HFFc6 (cell line): ENCODE measurements at regions not wholly inside any gene's neighbourhood (a gene's known extent, or its start where the extent isn't known, plus 50 kb on each side); places are given as distances from the start of the nearest gene placed in this dataset.
"Not testable (repeated sequence)": the region's sequence is repeated elsewhere in the genome, so short reads cannot be mapped to it uniquely, and the experiment has no call there.

Experiments used
- DNase-seq: peaks from one replicate; pipeline ENCODE4 v3.0.0-alpha.2; 2018
- H3K27ac Mint-ChIP-seq: 2 replicates; pipeline ENCODE4 v1.8.0; 2020; ENCODE audit warnings: mild to moderate bottlenecking, mixed read lengths
- H3K27me3 Mint-ChIP-seq: 2 replicates; pipeline ENCODE4 v1.8.0; 2021; ENCODE audit warnings: mild to moderate bottlenecking, moderate library complexity, mixed read lengths; ENCODE audit not compliant: insufficient read depth
- H3K36me3 Mint-ChIP-seq: 2 replicates; pipeline ENCODE4 v1.8.0; 2021; ENCODE audit warnings: low read depth, mixed read lengths
- H3K4me1 Mint-ChIP-seq: 2 replicates; pipeline ENCODE4 v1.8.0; 2020; ENCODE audit warnings: low read depth, mixed read lengths
- H3K4me3 Mint-ChIP-seq: 2 replicates; pipeline ENCODE4 v1.8.0; 2020; ENCODE audit warnings: mild to moderate bottlenecking, moderate library complexity, mixed read lengths
- H3K9me3 Mint-ChIP-seq: 2 replicates; pipeline ENCODE4 v1.8.0; 2020; ENCODE audit warnings: mild to moderate bottlenecking, mixed read lengths
- TF ChIP-seq, protein P1 (sequence below): fragments of 200-600 bp; sonication (generic); IDR thresholded peaks from 2 replicates; pipeline ENCODE4 v1.5.0; 2021; ENCODE audit warnings: antibody characterized with exemption, mild to moderate bottlenecking

GRCh38 chr2:184316921-184317320 lies 281.4 kb upstream of the ZNF804A start:
- Mint-ChIP-seq H3K4me1 (no peaks in the 10 kb centered on the region), H3K27me3 (no peaks in the 10 kb centered on the region), H3K36me3 (no peaks in the 10 kb centered on the region), H3K9me3 (peaks cover 19% of the 10 kb centered on the region), H3K27ac (no peak overlapping the region), H3K4me3 (no peak overlapping the region)
- TF ChIP-seq, protein P1, sequence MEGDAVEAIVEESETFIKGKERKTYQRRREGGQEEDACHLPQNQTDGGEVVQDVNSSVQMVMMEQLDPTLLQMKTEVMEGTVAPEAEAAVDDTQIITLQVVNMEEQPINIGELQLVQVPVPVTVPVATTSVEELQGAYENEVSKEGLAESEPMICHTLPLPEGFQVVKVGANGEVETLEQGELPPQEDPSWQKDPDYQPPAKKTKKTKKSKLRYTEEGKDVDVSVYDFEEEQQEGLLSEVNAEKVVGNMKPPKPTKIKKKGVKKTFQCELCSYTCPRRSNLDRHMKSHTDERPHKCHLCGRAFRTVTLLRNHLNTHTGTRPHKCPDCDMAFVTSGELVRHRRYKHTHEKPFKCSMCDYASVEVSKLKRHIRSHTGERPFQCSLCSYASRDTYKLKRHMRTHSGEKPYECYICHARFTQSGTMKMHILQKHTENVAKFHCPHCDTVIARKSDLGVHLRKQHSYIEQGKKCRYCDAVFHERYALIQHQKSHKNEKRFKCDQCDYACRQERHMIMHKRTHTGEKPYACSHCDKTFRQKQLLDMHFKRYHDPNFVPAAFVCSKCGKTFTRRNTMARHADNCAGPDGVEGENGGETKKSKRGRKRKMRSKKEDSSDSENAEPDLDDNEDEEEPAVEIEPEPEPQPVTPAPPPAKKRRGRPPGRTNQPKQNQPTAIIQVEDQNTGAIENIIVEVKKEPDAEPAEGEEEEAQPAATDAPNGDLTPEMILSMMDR: no peak
- no peak for DNase-seq

- H3K4me1 Mint-ChIP-seq: no peaks in the 10 kb centered on the region
- H3K27me3 Mint-ChIP-seq: no peaks in the 10 kb centered on the region
- H3K27ac Mint-ChIP-seq: no peak overlapping the region
- no peaks in the 10 kb centered on the region for H3K36me3 Mint-ChIP-seq
- peaks cover 31% of the 10 kb centered on the region for H3K9me3 Mint-ChIP-seq
- no peak for DNase-seq
- no peak overlapping the region for H3K4me3 Mint-ChIP-seq
- TF ChIP-seq, protein P1: no peak
These were observed 275.7 kb upstream of the ZNF804A start for GRCh38 chr2:184322615-184323014.

DNA sequence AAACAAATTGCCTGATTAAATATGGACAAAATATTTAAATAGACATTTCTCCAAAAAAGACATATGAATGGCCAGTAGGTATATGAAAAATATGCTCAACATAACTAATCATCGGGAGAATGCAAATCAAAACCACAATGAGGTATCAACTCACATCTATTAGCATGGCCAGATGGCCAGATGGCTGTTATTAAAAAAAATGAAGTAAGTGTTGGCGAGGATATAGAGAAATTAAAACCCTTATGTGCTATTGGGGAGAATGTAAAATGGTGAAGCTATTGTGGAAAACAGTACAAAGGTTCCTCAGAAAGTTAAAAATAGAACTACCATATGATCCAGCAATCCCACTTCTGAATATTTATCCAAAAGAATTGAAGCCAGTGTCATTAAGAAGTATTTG lies 272.3 kb upstream of the ZNF804A start:
- Mint-ChIP-seq H3K9me3 (peaks cover 38% of the 10 kb centered on the region), H3K27me3 (no peaks in the 10 kb centered on the region), H3K27ac (no peak overlapping the region), H3K4me1 (no peaks in the 10 kb centered on the region), H3K4me3 (no peak overlapping the region), H3K36me3 (no peaks in the 10 kb centered on the region)
- DNase-seq: no peak
- TF ChIP-seq, protein P1: no peak

GRCh38 chr2:184327805-184328204 lies 270.5 kb upstream of the ZNF804A start:
- H3K27me3 Mint-ChIP-seq, DNase-seq, H3K36me3 Mint-ChIP-seq, H3K4me3 Mint-ChIP-seq, H3K4me1 Mint-ChIP-seq, H3K27ac Mint-ChIP-seq: not testable (repeated sequence)
- H3K9me3 Mint-ChIP-seq: peaks cover 42% of the 10 kb centered on the region

DNA sequence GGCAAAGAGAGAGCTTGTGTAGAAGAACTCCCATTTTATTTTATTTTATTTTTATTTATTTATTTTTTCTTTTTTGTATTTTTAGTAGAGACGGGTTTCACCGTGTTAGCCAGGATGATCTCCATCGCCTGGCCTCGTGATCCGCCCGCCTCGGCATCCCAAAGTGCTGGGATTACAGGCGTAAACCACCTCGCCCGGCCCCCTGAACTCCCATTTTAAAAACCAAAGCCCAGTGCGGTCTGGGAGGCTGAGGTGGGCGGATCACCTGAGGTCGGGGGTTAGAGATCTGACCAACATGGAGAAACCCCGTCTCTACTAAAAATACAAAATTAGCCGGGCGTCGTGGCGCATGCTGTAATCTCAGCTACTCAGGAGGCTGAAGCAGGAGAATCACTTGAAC lies 267.8 kb upstream of the ZNF804A start:
- peaks cover 34% of the 10 kb centered on the region for H3K9me3 Mint-ChIP-seq
- not testable (repeated sequence) for DNase-seq, H3K4me1 Mint-ChIP-seq, H3K36me3 Mint-ChIP-seq, H3K27ac Mint-ChIP-seq, H3K27me3 Mint-ChIP-seq, H3K4me3 Mint-ChIP-seq

DNA sequence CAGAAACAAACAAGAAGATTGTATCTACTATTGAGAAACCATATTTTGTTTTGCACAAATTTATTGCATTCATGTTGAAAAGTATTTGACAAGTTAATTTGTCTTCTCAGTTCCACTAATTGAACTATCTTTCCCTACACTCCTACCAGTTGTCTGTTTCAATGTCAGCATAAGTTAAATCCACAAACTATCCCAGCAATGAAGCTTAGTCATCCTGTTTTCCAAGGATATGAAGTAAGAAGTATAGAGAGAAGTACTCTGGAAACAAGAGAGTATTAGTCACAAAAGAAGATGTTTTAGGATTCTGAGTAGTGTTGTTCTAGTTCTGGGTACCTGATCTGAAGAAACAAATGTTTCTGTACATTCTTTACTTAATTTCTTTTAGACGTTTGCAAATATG lies 261.6 kb upstream of the ZNF804A start:
- TF ChIP-seq, protein P1: no peak
- no peaks in the 10 kb centered on the region for H3K36me3 Mint-ChIP-seq
- no peak overlapping the region for H3K4me3 Mint-ChIP-seq
- DNase-seq: no peak
- H3K27me3 Mint-ChIP-seq: no peaks in the 10 kb centered on the region
- H3K9me3 Mint-ChIP-seq: peaks cover 8% of the 10 kb centered on the region
- H3K27ac Mint-ChIP-seq: no peak overlapping the region
- no peaks in the 10 kb centered on the region for H3K4me1 Mint-ChIP-seq

DNA sequence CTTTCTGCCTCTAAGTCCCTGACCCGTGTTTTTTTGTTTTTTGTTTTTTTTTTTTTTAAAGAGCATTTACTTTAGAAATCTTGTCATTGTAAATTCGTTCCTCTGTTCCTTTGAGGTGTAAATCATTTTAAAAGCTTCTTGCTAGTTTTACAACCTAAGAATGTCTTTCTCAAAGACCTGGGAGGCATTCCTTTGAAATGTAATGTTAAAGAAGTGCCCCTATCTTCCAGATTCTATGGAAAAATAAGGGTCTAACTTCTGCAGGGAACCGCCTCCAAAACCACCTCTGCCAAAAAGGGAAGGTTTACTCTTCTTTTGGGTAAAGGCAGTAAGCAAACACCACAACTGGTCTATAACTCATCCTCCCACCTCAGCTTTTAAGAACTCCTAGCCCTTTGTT lies 259.6 kb upstream of the ZNF804A start:
- Mint-ChIP-seq H3K36me3 (no peaks in the 10 kb centered on the region), H3K27ac (no peak overlapping the region), H3K27me3 (no peaks in the 10 kb centered on the region), H3K4me3 (no peak overlapping the region), H3K9me3 (peaks cover 10% of the 10 kb centered on the region), H3K4me1 (no peaks in the 10 kb centered on the region)
- TF ChIP-seq, protein P1: no peak
- no peak for DNase-seq
